Left lung (tissue), 4 donors: ENCODE measurements at regions not wholly inside any gene's neighbourhood (a gene's known extent, or its start where the extent isn't known, plus 50 kb on each side); places are given as distances from the start of the nearest gene placed in this dataset.

Source experiments
- ATAC-seq: fragments of 200-7000 bp; cut with Tn5 transposase; one replicate; pipeline ENCODE4 v1.9.1; 2020; ENCODE audit warnings: moderate library complexity
- DNase-seq, 4 donors: peaks; one replicate each; pipeline ENCODE4 v3.0.0-alpha.2; 2013 to 2020
- H3K27ac ChIP-seq, 2 donors: fragments of 200-600 bp; sonication (generic) in 1 of 2; one replicate each; pipeline versions ENCODE4 v1.5.0 to v1.8.0; 2020 to 2021
- H3K27me3 ChIP-seq, 2 donors: fragments of 200-600 bp; sonication (generic) in 1 of 2; one replicate each; pipeline versions ENCODE4 v1.5.0 to v1.8.0; 2020 to 2021
- H3K36me3 ChIP-seq, 2 donors: fragments of 200-600 bp; sonication (generic) in 1 of 2; one replicate each; pipeline versions ENCODE4 v1.5.0 to v1.8.0; 2020 to 2021
- H3K4me1 ChIP-seq, 2 donors: fragments of 200-600 bp; one replicate each; pipeline ENCODE4 v1.8.0; 2021
- H3K4me3 ChIP-seq, 2 donors: fragments of 200-600 bp; sonication (generic) in 1 of 2; one replicate each; pipeline versions ENCODE4 v1.5.0 to v1.8.0; 2020 to 2021; ENCODE audit warnings: mild to moderate bottlenecking in 1 of 2
- H3K9me3 ChIP-seq, 2 donors: fragments of 200-600 bp; sonication (generic) in 1 of 2; one replicate each; pipeline versions ENCODE4 v1.5.0 to v1.8.0; 2020 to 2021
- CTCF ChIP-seq, 2 donors: fragments of 200-600 bp; sonication (generic) in 1 of 2; IDR thresholded peaks; one replicate each; pipeline versions ENCODE4 v1.5.0 to v1.8.0; 2021; ENCODE audit warnings: antibody characterized with exemption in 2 of 2
- intact Hi-C, 2 donors: fragments of 100-400 bp; cut with DNase I; formaldehyde crosslinking; loops; one replicate each; pipeline versions ENCODE4 v1.11.2 to v1.14.2; 2022
- donor health status: DM: no; HTN: yes; CAD: no.
- donor health status: DM: no; HTN: no; CAD: no.

- Histone ChIP-seq H3K4me1 (no peaks in the 10 kb centered on the region), H3K4me3 (no peak overlapping the region), H3K27me3 (no peaks in the 10 kb centered on the region), H3K27ac (no peak overlapping the region), H3K9me3 (no peaks in the 10 kb centered on the region), H3K36me3 (no peaks in the 10 kb centered on the region)
- no peak for DNase-seq
- intact Hi-C loops, result no loop called here
- no peak for TF ChIP-seq CTCF (IDR thresholded peaks at IDR 0.05)
- ATAC-seq, result no peak
Observed at GRCh38 chr4:32436816-32437215, 1716.6 kb downstream of the PCDH7 start.

GRCh38 chr4:32440391-32440790 lies 1720.2 kb downstream of the PCDH7 start:
- Histone ChIP-seq H3K4me3 (no peak overlapping the region), H3K9me3 (no peaks in the 10 kb centered on the region), H3K27me3 (no peaks in the 10 kb centered on the region), H3K4me1 (no peaks in the 10 kb centered on the region), H3K27ac (no peak overlapping the region), H3K36me3 (no peaks in the 10 kb centered on the region)
- no peak for TF ChIP-seq CTCF (IDR thresholded peaks at IDR 0.05)
- no peak for ATAC-seq
- intact Hi-C loops, result no loop called here
- no peak for DNase-seq

GRCh38 chr4:32454482-32454881 lies 1734.3 kb downstream of the PCDH7 start:
- Histone ChIP-seq H3K9me3 (no peaks in the 10 kb centered on the region), H3K4me1 (no peaks in the 10 kb centered on the region), H3K4me3 (no peak overlapping the region), H3K27ac (no peak overlapping the region), H3K36me3 (no peaks in the 10 kb centered on the region), H3K27me3 (no peaks in the 10 kb centered on the region)
- DNase-seq (no peak), ATAC-seq (no peak)
- TF ChIP-seq CTCF (IDR thresholded peaks at IDR 0.05), result no peak
- intact Hi-C loops, result no loop called here

GRCh38 chr4:32455231-32455630 lies 1735.1 kb downstream of the PCDH7 start:
- ATAC-seq (peak; percentile 38), DNase-seq (no peak)
- Histone ChIP-seq H3K9me3 (no peaks in the 10 kb centered on the region), H3K36me3 (no peaks in the 10 kb centered on the region), H3K4me3 (no peak overlapping the region), H3K4me1 (no peaks in the 10 kb centered on the region), H3K27me3 (no peaks in the 10 kb centered on the region), H3K27ac (no peak overlapping the region)
- intact Hi-C loops, result no loop called here
- no peak for TF ChIP-seq CTCF (IDR thresholded peaks at IDR 0.05)

- H3K9me3 ChIP-seq, result no peaks in the 10 kb centered on the region
- no peaks in the 10 kb centered on the region for H3K4me1 ChIP-seq
- intact Hi-C loops, result no loop called here
- no peak overlapping the region for H3K27ac ChIP-seq
- ATAC-seq (no peak), DNase-seq (no peak)
- H3K27me3 ChIP-seq, result no peaks in the 10 kb centered on the region
- TF ChIP-seq CTCF (IDR thresholded peaks at IDR 0.05), result no peak
- H3K4me3 ChIP-seq, result no peak overlapping the region
- no peaks in the 10 kb centered on the region for H3K36me3 ChIP-seq
Observed at GRCh38 chr4:32460972-32461371, 1740.8 kb downstream of the PCDH7 start.
